A549 (cell line): ENCODE measurements at regions not wholly inside any gene's neighbourhood (a gene's known extent, or its start where the extent isn't known, plus 50 kb on each side); places are given as distances from the start of the nearest gene placed in this dataset.

ENCODE experiments used
- ATAC-seq, 2 experiments: fragments of 200-7000 bp in 1 of 2; fragments of >200 bp in 1 of 2; cut with Nextera tagmentation in 1 of 2; cut with Tn5 transposase in 1 of 2; 3 replicates each; pipeline versions ENCODE4 v1.8.0 to v1.9.1; 2018 to 2020; ENCODE audit warnings: mild to moderate bottlenecking in 1 of 2, moderate library complexity in 1 of 2
- CTCF ChIA-PET: fragments of 300-600 bp; sonication (Branson Sonifier 250); formaldehyde crosslinking; extraction: SDS; loops from one replicate; lab custom pipeline; 2021; ENCODE audit warnings: antibody characterized with exemption, inconsistent platforms; lab: Yijun Ruan, JAX
- POLR2A ChIA-PET: fragments of 350-600 bp; formaldehyde crosslinking; extraction: SDS; loops from one replicate; lab custom pipeline; 2021; ENCODE audit warnings: antibody characterized with exemption, inconsistent platforms; lab: Yijun Ruan, JAX
- DNase-seq, 2 experiments: peaks; one replicate each; pipeline versions ENCODE4 v3.0.0 to v3.0.0-alpha.2; 2011 to 2016; ENCODE audit warnings: low read depth in 1 of 2, low spot score in 1 of 2
- FAIRE-seq: peaks from 2 replicates; lab custom pipeline; 2011; peaks lifted over from hg19 to GRCh38; lab: Jason Lieb, UNC
- H3K27ac ChIP-seq, 2 experiments: fragments of >200 bp; sonication (Bioruptor Twin); formaldehyde crosslinking; 3 replicates each; pipeline ENCODE4 v1.5.1; 2016 to 2017
- H3K4me1 ChIP-seq: fragments of >200 bp; sonication (Bioruptor Twin); formaldehyde crosslinking; 3 replicates; pipeline ENCODE4 v1.6.1; 2016
- H3K4me2 ChIP-seq: fragments of >200 bp; sonication (Bioruptor Twin); formaldehyde crosslinking; 3 replicates; pipeline ENCODE4 v1.6.1; 2016
- H3K4me3 ChIP-seq: fragments of >200 bp; sonication (Bioruptor Twin); formaldehyde crosslinking; 3 replicates; pipeline ENCODE4 v1.5.1; 2016
- H3K9me3 ChIP-seq: fragments of >200 bp; sonication (Bioruptor Twin); formaldehyde crosslinking; 3 replicates; pipeline ENCODE4 v1.6.1; 2016
- BHLHE40 ChIP-seq: IDR thresholded peaks from 2 replicates; pipeline ENCODE4 v1.6.1; 2012; ENCODE audit warnings: low read depth, low read length, inconsistent platforms
- CTCF ChIP-seq: fragments of >200 bp; sonication (Bioruptor Twin); formaldehyde crosslinking; IDR thresholded peaks from 3 replicates; pipeline ENCODE4 v1.5.1; 2016
- EHMT2 ChIP-seq: fragments of 200-600 bp; sonication (generic); IDR thresholded peaks from 2 replicates; pipeline ENCODE4 v1.6.1; 2016; ENCODE audit warnings: antibody characterized with exemption, low read depth, mild to moderate bottlenecking, moderate library complexity
- FOXS1 ChIP-seq: fragments of 250-450 bp; sonication (Bioruptor Pico); IDR thresholded peaks from 2 replicates; pipeline ENCODE4 v1.5.0; 2020; ENCODE audit warnings: mild to moderate bottlenecking, moderate library complexity
- HMGXB4 ChIP-seq: fragments of 250-450 bp; sonication (Bioruptor Pico); IDR thresholded peaks from 2 replicates; pipeline ENCODE4 v1.5.0; 2021; ENCODE audit warnings: mild to moderate bottlenecking, moderate library complexity, borderline replicate concordance
- HOXB5 ChIP-seq: fragments of 250-450 bp; sonication (Bioruptor Pico); IDR thresholded peaks from 2 replicates; pipeline ENCODE4 v1.5.0; 2020; ENCODE audit warnings: mild to moderate bottlenecking, moderate library complexity
- MYC ChIP-seq: IDR thresholded peaks from 2 replicates; pipeline ENCODE4 v1.6.1; 2012; ENCODE audit warnings: mild to moderate bottlenecking, inconsistent platforms, low read length, improper control_type of control experiment, borderline replicate concordance
- NFE2L2 ChIP-seq: fragments of 150-350 bp; conservative IDR thresholded peaks from 2 replicates; pipeline ENCODE4 v1.6.1; 2014; ENCODE audit warnings: low read length
- NR3C1 ChIP-seq: fragments of >200 bp; sonication (Bioruptor Twin); formaldehyde crosslinking; IDR thresholded peaks from 3 replicates; pipeline ENCODE4 v1.6.1; 2017
- RAD21 ChIP-seq, 2 experiments: fragments of >200 bp in 1 of 2; sonication (Bioruptor Twin) in 1 of 2; formaldehyde crosslinking in 1 of 2; IDR thresholded peaks in 1 of 2; conservative IDR thresholded peaks in 1 of 2; 2 replicates in 1 of 2; 3 replicates in 1 of 2; pipeline ENCODE4 v1.6.1; 2012 to 2018; ENCODE audit warnings: inconsistent platforms in 1 of 2
- RFX5 ChIP-seq: fragments of 450-650 bp; IDR thresholded peaks from 2 replicates; pipeline ENCODE4 v1.7.1; 2014; ENCODE audit warnings: antibody characterized with exemption, mild to moderate bottlenecking, moderate library complexity
- SMC3 ChIP-seq: fragments of >200 bp; sonication (Bioruptor Twin); formaldehyde crosslinking; IDR thresholded peaks from 3 replicates; pipeline ENCODE4 v1.6.1; 2018; ENCODE audit warnings: inconsistent platforms
- SREBF2 ChIP-seq: fragments of 450-650 bp; IDR thresholded peaks from 2 replicates; pipeline ENCODE4 v1.6.1; 2014; ENCODE audit warnings: mild to moderate bottlenecking, moderate library complexity
- TFCP2L1 ChIP-seq: fragments of 250-450 bp; sonication (Bioruptor Pico); IDR thresholded peaks from 2 replicates; pipeline ENCODE4 v1.5.0; 2021; ENCODE audit warnings: mild to moderate bottlenecking
- WGBS: methylation state at CpG from one replicate; pipeline ENCODE4 v1.1.6; 2017; ENCODE audit errors: missing lambda C conversion rate; 5-methylcytosine and 5-hydroxymethylcytosine counted together
- TF ChIP-seq, protein P1 (sequence below): fragments of >200 bp; sonication (Bioruptor Twin); formaldehyde crosslinking; IDR thresholded peaks from 3 replicates; pipeline ENCODE4 v1.6.1; 2016
- TF ChIP-seq, protein P2 (sequence below): fragments of 150-350 bp; IDR thresholded peaks from 2 replicates; pipeline ENCODE4 v1.6.1; 2014; ENCODE audit warnings: low read depth, mild to moderate bottlenecking, low read length

- H3K4me3 ChIP-seq, result no peak overlapping the region
- H3K27ac ChIP-seq, result no peak overlapping the region
- no peak overlapping the region for H3K4me2 ChIP-seq
- no peaks in the 10 kb centered on the region for H3K4me1 ChIP-seq
- H3K9me3 ChIP-seq, result no peaks in the 10 kb centered on the region
- ChIA-PET CTCF (interaction anchor here (0.9 kb wide), 1 partner anchor 304 kb away, joined by 3 read pairs; no protein-coding TSS in a partner anchor), POLR2A (no interaction called here)
- ATAC-seq (no peak), DNase-seq (no peak), FAIRE-seq (no peak)
- TF ChIP-seq, protein P1, sequence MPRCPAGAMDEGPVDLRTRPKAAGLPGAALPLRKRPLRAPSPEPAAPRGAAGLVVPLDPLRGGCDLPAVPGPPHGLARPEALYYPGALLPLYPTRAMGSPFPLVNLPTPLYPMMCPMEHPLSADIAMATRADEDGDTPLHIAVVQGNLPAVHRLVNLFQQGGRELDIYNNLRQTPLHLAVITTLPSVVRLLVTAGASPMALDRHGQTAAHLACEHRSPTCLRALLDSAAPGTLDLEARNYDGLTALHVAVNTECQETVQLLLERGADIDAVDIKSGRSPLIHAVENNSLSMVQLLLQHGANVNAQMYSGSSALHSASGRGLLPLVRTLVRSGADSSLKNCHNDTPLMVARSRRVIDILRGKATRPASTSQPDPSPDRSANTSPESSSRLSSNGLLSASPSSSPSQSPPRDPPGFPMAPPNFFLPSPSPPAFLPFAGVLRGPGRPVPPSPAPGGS, result no peak
- TF ChIP-seq HMGXB4 (CRISPR knock-in tag) (no peak), MYC (no peak), FOXS1 (CRISPR knock-in tag) (no peak), NFE2L2 (no peak)
- TF ChIP-seq, protein P2, sequence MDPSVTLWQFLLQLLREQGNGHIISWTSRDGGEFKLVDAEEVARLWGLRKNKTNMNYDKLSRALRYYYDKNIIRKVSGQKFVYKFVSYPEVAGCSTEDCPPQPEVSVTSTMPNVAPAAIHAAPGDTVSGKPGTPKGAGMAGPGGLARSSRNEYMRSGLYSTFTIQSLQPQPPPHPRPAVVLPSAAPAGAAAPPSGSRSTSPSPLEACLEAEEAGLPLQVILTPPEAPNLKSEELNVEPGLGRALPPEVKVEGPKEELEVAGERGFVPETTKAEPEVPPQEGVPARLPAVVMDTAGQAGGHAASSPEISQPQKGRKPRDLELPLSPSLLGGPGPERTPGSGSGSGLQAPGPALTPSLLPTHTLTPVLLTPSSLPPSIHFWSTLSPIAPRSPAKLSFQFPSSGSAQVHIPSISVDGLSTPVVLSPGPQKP, result no peak
- TF ChIP-seq, all 56 proteins: peak for 0
- 79% methylated on average over 5 of the region's 5 CpGs for WGBS
Measured at GRCh38 chr3:182252802-182253201, 540.5 kb upstream of the ATP11B start.

DNA sequence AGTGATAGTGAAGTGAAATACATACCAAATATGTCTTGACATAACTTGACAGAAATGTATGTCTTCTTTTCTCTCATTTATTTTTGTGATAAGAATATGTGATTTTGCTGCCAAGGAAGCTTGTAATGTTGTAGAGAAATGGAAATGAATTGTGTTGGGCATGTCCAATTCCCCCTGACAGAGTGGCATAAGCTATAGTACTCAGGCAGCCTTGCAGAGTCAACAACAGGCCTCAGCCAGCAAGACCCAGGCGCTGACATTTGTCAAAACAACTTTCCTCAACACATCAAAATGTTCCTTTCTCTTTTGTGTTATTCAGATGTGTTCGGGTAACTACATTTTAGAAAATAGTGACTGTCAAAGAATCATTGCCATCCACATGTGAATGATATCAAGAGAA lies 538.1 kb upstream of the ATP11B start:
- WGBS, result 72% methylated on average over 2 of the region's 2 CpGs
- H3K27ac ChIP-seq, result no peak overlapping the region
- no peaks in the 10 kb centered on the region for H3K4me1 ChIP-seq
- H3K9me3 ChIP-seq, result no peaks in the 10 kb centered on the region
- no peak overlapping the region for H3K4me3 ChIP-seq
- POLR2A ChIA-PET, result no interaction called here
- no peak for ATAC-seq
- FAIRE-seq, result no peak
- no peak for TF ChIP-seq HOXB5 (CRISPR knock-in tag)
- no peak for TF ChIP-seq EHMT2
- CTCF ChIA-PET, result interaction anchor here (1.3 to 1.7 kb wide), 2 partner anchors 42 to 553 kb away, joined by 4 to 6 read pairs; no protein-coding TSS in a partner anchor
- DNase-seq, result no peak
- H3K4me2 ChIP-seq, result no peak overlapping the region

GRCh38 chr3:182257361-182257760 lies 535.9 kb upstream of the ATP11B start:
- Histone ChIP-seq H3K9me3 (no peaks in the 10 kb centered on the region), H3K4me2 (no peak overlapping the region), H3K4me1 (no peaks in the 10 kb centered on the region), H3K4me3 (no peak overlapping the region), H3K27ac (no peak overlapping the region)
- 77% methylated on average over 4 of the region's 4 CpGs for WGBS
- CTCF ChIA-PET, result interaction anchor here (1.2 kb wide), 1 partner anchor 13 kb away, joined by 3 read pairs; no protein-coding TSS in a partner anchor
- POLR2A ChIA-PET, result no interaction called here
- FAIRE-seq, result no peak
- no peak for DNase-seq
- ATAC-seq, result no peak
- TF ChIP-seq BHLHE40 (no peak), FOXS1 (CRISPR knock-in tag) (no peak), SREBF2 (no peak)

GRCh38 chr3:182258538-182259177 lies 534.6 kb upstream of the ATP11B start:
- peak; percentile 59 to 80; a peak in 4 of 6 replicates for ATAC-seq
- no peak for FAIRE-seq

More at GRCh38 chr3:182258538-182259177, 534.6 kb upstream of the ATP11B start:
- ChIA-PET POLR2A (no interaction called here), CTCF (interaction anchor here (1.0 to 1.1 kb wide), 3 partner anchors 9 to 557 kb away, joined by 3 read pairs; no protein-coding TSS in a partner anchor)
- Histone ChIP-seq H3K9me3 (no peaks in the 10 kb centered on the region), H3K4me2 (no peak overlapping the region), H3K4me1 (no peaks in the 10 kb centered on the region), H3K27ac (no peak overlapping the region), H3K4me3 (no peak overlapping the region)
- 1% methylated on average over 3 of the region's 3 CpGs for WGBS
- peak; percentile 6 to 54 for DNase-seq
- TF ChIP-seq TFCP2L1 (CRISPR knock-in tag) (no peak), RFX5 (no peak), RAD21 (conservative IDR thresholded peaks at IDR 0.05 in 1 of 2, IDR thresholded peaks at IDR 0.05 in 1 of 2) (peak; percentile 92 to 94), SMC3 (peak; percentile 88), CTCF (peak; percentile 81), NR3C1 (no peak)
